ENCODE measurements at regions not wholly inside any gene's neighbourhood (a gene's known extent, or its start where the extent isn't known, plus 50 kb on each side); places are given as distances from the start of the nearest gene placed in this dataset.

DNA sequence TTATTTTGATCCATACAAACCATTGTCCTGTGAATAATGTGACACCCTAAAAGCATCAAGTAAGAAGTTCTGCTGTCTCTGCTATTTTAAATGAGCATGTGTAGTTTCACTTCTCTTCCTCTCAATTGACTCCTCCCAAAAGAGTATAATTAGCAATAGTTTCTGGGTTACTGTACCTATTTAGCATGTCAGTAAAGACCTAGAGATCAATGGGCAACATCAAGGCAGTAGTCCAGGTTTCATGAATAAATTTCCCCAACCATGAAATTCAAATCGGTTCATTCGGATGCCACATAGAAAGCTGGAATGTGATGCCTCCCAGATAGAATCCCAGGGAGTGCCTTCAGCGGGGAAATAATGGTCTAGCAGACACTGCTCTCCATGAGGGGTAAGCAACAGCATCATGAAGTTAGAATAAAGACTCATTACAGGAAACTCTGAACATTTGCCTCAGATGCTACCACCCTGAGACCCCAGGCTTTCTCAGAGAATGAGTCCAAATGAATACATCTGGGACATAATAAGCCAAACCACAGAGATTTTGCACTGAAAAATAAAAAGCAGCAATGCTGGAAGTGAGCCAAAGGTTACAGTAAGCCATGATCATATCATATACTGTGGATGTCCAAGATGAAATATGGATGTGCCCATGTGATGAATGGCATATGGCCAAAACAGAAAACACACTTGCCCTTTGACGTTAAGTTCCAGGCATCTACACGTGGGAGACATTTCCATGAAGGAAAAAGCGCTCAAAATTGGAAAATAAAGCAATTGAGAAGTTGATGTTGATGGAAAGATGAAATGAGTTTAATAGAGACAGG, 1107.0 kb upstream of the SEMA6A start:
- H3K36me3 ChIP-seq (ENCODE audit: insufficient read depth, low read length) = no peaks in the 10 kb centered on the region
- no peaks in the 10 kb centered on the region for H3K9me3 ChIP-seq (replicated peaks; ENCODE audit: low read length)
- H3K27me3 ChIP-seq (ENCODE audit: control insufficient read depth, insufficient read depth, low read length) = no peaks in the 10 kb centered on the region
- H3K4me1 ChIP-seq (ENCODE audit: control insufficient read depth, insufficient read depth, low read length) = peaks cover 16% of the 10 kb centered on the region
- no peak overlapping the region for H3K4me2 ChIP-seq (ENCODE audit: low read length)
- no peak overlapping the region for H3K9ac ChIP-seq (ENCODE audit: low read depth, low read length)
- H3K4me3 ChIP-seq (ENCODE audit: low read length) = no peak overlapping the region

DNA sequence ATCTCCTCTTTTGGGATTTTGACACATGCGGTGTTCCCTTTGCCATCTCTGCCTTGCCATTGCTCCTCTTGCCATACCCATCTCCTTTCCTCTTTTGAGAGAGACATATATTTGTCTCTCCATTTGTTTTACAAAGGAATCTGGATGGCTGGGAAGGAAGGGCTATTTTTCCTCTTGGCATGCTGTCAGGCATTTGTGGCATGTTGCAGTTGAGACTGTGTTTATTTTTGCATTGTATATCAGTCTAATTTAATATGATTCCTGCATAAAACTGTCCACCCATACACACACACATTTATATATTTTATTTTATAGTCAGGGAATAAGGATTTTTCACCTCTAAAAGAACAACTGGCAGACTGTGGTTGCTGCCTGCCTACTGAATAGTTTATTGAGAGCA, 1105.8 kb upstream of the SEMA6A start:
- Histone ChIP-seq H3K9ac (ENCODE audit: low read depth, low read length) (no peak overlapping the region), H3K4me3 (ENCODE audit: low read length) (no peak overlapping the region)

DNA sequence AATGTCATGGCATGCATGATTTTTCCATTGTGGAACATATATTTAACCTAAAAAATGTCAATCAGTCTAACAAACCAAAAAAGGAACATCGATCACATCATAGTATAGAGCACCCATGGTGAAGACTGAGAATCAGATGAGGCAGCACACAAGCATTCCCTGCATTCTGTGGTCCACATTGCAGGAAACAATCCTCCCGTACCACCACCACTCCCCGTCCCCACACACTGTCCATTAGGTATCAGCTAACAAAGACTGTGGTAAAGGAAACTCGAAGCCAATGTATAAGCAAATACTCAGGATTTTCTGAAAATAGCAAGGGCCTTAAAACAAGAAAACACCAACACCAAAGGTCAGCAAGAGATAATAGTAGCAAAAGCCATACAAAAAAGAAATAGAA, 1104.4 kb upstream of the SEMA6A start:
- no peaks in the 10 kb centered on the region for H3K9me3 ChIP-seq (replicated peaks; ENCODE audit: low read length)
- H3K36me3 ChIP-seq (ENCODE audit: insufficient read depth, low read length) = no peaks in the 10 kb centered on the region
- H3K4me3 ChIP-seq (ENCODE audit: low read length) = no peak overlapping the region
- no peak overlapping the region for H3K4me2 ChIP-seq (ENCODE audit: low read length)
- no peak overlapping the region for H3K9ac ChIP-seq (ENCODE audit: low read depth, low read length)
- H3K4me1 ChIP-seq (ENCODE audit: control insufficient read depth, insufficient read depth, low read length) = peaks cover 16% of the 10 kb centered on the region
- H3K27me3 ChIP-seq (ENCODE audit: control insufficient read depth, insufficient read depth, low read length) = no peaks in the 10 kb centered on the region

More for the DNA sequence above, 1105.8 kb upstream of the SEMA6A start:
- Histone ChIP-seq H3K4me1 (ENCODE audit: control insufficient read depth, insufficient read depth, low read length) (peaks cover 16% of the 10 kb centered on the region), H3K36me3 (ENCODE audit: insufficient read depth, low read length) (no peaks in the 10 kb centered on the region), H3K27me3 (ENCODE audit: control insufficient read depth, insufficient read depth, low read length) (no peaks in the 10 kb centered on the region), H3K9me3 (replicated peaks; ENCODE audit: low read length) (no peaks in the 10 kb centered on the region), H3K4me2 (ENCODE audit: low read length) (no peak overlapping the region)

DNA sequence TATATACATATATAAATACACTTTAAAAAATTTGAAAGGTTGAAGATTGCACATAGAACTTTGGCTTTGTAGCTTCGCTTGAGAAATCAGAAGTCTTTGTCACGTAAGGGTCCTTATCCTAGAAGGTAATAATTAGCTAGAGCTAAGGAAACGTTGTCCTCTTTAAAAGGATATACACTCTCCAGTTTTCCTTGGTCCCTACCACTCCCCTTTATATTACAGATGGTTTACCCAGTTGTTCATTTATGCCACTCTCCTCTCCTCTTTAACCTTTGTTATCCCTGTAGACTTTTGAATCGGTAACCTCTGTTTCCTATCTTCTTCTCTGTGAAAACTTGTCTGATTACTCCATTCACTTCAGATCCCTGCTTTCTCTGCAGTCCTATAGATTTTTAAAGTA, 1101.0 kb upstream of the SEMA6A start:
- Histone ChIP-seq H3K27me3 (ENCODE audit: control insufficient read depth, insufficient read depth, low read length) (no peaks in the 10 kb centered on the region), H3K4me1 (ENCODE audit: control insufficient read depth, insufficient read depth, low read length) (no peaks in the 10 kb centered on the region), H3K36me3 (ENCODE audit: insufficient read depth, low read length) (no peaks in the 10 kb centered on the region), H3K9me3 (replicated peaks; ENCODE audit: low read length) (no peaks in the 10 kb centered on the region), H3K9ac (ENCODE audit: low read depth, low read length) (no peak overlapping the region), H3K4me2 (ENCODE audit: low read length) (no peak overlapping the region), H3K4me3 (ENCODE audit: low read length) (no peak overlapping the region)

DNA sequence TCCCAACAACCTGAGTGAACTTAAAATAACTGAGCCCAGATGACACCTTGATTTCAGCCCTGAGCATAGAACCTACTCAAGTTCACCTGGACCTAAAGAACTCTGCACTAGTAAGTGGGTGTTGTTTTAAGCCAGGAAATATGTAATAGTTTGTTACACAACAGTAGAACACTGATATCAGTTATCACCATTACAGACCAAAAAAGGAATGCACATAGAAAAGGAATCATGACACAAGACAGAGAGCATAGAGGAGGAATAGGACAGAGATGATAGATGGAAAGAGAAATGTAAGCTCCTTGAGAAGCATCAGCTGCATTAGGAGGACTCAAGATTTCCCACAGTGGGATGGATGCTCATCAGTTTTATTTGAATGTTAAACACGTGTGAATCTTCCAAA, 1096.9 kb upstream of the SEMA6A start:
- Histone ChIP-seq H3K27me3 (ENCODE audit: control insufficient read depth, insufficient read depth, low read length) (no peaks in the 10 kb centered on the region), H3K4me2 (ENCODE audit: low read length) (no peak overlapping the region), H3K36me3 (ENCODE audit: insufficient read depth, low read length) (no peaks in the 10 kb centered on the region), H3K4me1 (ENCODE audit: control insufficient read depth, insufficient read depth, low read length) (no peaks in the 10 kb centered on the region), H3K9me3 (replicated peaks; ENCODE audit: low read length) (no peaks in the 10 kb centered on the region), H3K4me3 (ENCODE audit: low read length) (no peak overlapping the region), H3K9ac (ENCODE audit: low read depth, low read length) (no peak overlapping the region)

DNA sequence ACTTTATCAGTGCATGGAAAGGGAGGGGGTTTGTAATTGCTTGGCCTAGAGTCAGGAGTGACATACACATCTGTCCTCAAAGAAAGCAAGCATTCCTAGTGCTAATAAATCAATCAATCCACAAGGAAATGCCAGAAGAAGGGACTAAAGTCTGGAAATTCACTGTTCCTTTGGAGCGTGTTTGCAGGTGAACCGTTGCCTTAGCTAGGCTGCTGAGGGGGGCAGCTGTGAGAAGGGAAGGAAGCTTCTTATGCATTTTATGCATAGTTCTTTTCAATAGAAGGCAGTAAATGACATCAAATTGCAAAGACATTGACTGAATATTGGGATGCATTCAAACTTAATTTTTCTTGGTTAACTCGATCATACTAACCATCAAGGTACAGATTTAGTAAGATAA, 1092.5 kb upstream of the SEMA6A start:
- Histone ChIP-seq H3K9me3 (replicated peaks; ENCODE audit: low read length) (no peaks in the 10 kb centered on the region), H3K4me3 (ENCODE audit: low read length) (no peak overlapping the region), H3K27me3 (ENCODE audit: control insufficient read depth, insufficient read depth, low read length) (no peaks in the 10 kb centered on the region), H3K4me1 (ENCODE audit: control insufficient read depth, insufficient read depth, low read length) (no peaks in the 10 kb centered on the region), H3K36me3 (ENCODE audit: insufficient read depth, low read length) (no peaks in the 10 kb centered on the region), H3K9ac (ENCODE audit: low read depth, low read length) (no peak overlapping the region), H3K4me2 (ENCODE audit: low read length) (no peak overlapping the region)

DNA sequence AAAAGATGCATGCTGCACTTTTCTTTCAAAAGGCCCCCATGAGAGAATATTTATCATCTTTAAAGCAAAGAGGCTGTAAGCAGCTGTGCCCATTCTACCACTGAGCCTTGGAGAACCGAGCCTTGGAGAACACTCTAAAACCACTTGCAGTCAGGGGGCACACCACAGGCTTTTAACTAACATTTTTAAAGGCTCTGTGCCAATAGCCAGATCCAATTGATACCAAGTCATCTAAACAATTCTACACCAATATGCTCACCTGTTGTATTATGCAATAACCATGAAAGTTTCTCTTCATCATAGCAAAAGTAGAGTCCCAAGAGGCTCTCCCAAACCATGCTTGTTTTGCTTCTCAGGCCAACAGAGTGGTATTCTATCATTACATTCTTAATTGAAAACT, 1090.5 kb upstream of the SEMA6A start:
- no peak overlapping the region for H3K9ac ChIP-seq (ENCODE audit: low read depth, low read length)
- no peak overlapping the region for H3K4me3 ChIP-seq (ENCODE audit: low read length)
- H3K36me3 ChIP-seq (ENCODE audit: insufficient read depth, low read length) = no peaks in the 10 kb centered on the region
- H3K4me2 ChIP-seq (ENCODE audit: low read length) = no peak overlapping the region
- H3K4me1 ChIP-seq (ENCODE audit: control insufficient read depth, insufficient read depth, low read length) = no peaks in the 10 kb centered on the region
- H3K9me3 ChIP-seq (replicated peaks; ENCODE audit: low read length) = no peaks in the 10 kb centered on the region
- H3K27me3 ChIP-seq (ENCODE audit: control insufficient read depth, insufficient read depth, low read length) = no peaks in the 10 kb centered on the region

DNA sequence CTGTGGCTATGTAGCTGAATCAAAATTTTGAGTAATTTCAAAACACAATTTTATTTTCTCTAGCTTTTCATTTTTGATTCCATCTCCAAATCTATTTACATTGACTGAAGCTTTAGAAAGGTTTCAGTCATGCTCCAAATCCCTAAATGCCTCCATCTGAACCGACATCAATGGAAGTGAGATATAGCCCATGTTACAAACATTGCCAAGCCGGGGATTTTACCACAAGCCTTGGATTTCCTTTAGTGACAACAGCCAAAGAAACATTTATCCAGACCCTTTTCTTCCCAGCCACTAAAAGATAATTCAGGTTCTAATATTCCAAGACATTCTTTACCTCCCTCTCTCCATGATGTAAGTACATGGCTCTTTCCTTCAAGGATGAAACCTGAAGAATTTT, 1087.7 kb upstream of the SEMA6A start:
- Histone ChIP-seq H3K4me2 (ENCODE audit: low read length) (no peak overlapping the region), H3K36me3 (ENCODE audit: insufficient read depth, low read length) (no peaks in the 10 kb centered on the region), H3K4me1 (ENCODE audit: control insufficient read depth, insufficient read depth, low read length) (no peaks in the 10 kb centered on the region), H3K4me3 (ENCODE audit: low read length) (no peak overlapping the region), H3K9ac (ENCODE audit: low read depth, low read length) (no peak overlapping the region), H3K27me3 (ENCODE audit: control insufficient read depth, insufficient read depth, low read length) (no peaks in the 10 kb centered on the region), H3K9me3 (replicated peaks; ENCODE audit: low read length) (no peaks in the 10 kb centered on the region)

DNA sequence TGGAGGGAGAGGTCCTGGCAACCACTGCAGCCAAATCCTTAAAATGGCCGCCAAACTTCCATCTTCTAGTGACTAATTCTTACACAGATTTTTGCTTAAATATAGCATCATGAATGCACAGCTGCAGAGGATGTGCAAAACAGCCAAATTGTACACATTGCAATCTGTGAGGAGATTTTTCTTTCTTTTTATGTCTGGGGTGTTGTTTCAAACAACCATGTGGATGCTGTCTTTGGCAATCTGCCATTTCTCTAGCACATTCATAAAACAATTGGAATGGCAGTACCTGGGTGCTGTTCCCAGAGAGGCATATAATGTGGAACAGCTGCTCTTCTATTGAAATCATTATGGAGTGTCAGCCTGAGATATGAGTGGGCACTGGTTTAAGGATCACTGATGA, 1082.9 kb upstream of the SEMA6A start:
- Histone ChIP-seq H3K9ac (ENCODE audit: low read depth, low read length) (no peak overlapping the region), H3K4me3 (ENCODE audit: low read length) (no peak overlapping the region), H3K36me3 (ENCODE audit: insufficient read depth, low read length) (no peaks in the 10 kb centered on the region), H3K4me2 (ENCODE audit: low read length) (no peak overlapping the region), H3K27me3 (ENCODE audit: control insufficient read depth, insufficient read depth, low read length) (no peaks in the 10 kb centered on the region), H3K4me1 (ENCODE audit: control insufficient read depth, insufficient read depth, low read length) (peaks cover 5% of the 10 kb centered on the region), H3K9me3 (replicated peaks; ENCODE audit: low read length) (no peaks in the 10 kb centered on the region)

DNA sequence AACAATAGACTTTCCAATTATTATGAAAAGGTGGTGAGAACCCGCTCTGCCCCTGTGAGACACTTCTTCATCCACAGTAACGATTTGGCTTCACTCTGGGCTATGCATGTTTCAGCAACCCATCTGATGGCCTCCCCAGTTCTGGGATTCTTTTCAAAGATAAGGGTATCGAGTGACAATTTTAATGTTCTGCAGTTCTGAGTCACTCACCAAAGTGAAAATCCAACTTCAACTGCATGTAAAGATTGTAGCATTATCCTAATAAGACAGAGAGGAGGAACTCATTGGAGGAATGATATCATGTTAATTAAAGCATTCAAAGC, 1078.3 kb upstream of the SEMA6A start:
- Histone ChIP-seq H3K9me3 (replicated peaks; ENCODE audit: low read length) (no peaks in the 10 kb centered on the region), H3K9ac (ENCODE audit: low read depth, low read length) (no peak overlapping the region), H3K36me3 (ENCODE audit: insufficient read depth, low read length) (no peaks in the 10 kb centered on the region), H3K4me1 (ENCODE audit: control insufficient read depth, insufficient read depth, low read length) (peaks cover 11% of the 10 kb centered on the region), H3K4me3 (ENCODE audit: low read length) (no peak overlapping the region), H3K4me2 (ENCODE audit: low read length) (no peak overlapping the region), H3K27me3 (ENCODE audit: control insufficient read depth, insufficient read depth, low read length) (no peaks in the 10 kb centered on the region)

DNA sequence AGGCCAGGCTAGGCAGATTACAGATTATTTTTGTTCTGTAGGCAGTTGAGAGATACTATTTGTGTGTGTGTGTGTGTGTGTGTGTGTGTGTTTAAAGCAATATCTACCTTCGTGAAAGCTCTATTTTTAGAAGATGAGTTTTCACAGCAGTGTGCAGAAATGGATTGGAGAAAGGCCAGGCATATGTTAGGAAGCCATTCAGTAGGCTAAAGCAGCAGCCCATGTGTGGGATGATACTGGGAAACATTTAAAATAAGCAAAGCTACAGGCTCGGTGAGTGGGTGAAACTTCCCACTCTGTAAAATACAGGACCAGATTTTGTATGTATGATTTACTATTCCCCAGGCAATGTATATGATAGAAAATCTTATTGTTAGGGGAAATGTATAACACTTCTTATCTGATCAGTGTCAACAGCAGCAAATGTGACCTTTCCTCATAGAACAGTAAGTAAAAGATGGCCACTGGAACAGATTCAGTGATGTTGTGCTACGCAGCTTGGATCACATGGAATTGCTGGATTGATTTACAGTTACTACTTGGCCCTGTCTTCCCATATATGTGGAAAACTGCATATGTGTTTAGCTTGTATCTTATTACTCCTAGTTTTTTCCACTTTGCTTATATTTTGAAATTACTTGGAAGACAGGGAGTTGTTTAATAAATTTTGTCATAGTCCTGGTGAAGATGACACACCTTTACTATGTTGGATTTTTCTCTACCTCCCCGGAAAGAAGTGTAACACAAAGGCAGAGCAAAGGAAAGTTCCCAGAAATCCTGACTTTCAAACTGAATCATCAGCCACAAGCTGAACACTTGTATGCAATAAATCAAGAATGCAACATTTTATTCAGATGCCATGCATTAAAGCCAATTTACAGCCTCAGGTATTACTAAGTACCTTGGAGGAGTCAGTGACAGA, 1077.7 kb upstream of the SEMA6A start:
- no peaks in the 10 kb centered on the region for H3K27me3 ChIP-seq (ENCODE audit: control insufficient read depth, insufficient read depth, low read length)
- H3K4me1 ChIP-seq (ENCODE audit: control insufficient read depth, insufficient read depth, low read length) = peaks cover 11% of the 10 kb centered on the region
- H3K36me3 ChIP-seq (ENCODE audit: insufficient read depth, low read length) = no peaks in the 10 kb centered on the region
- no peak overlapping the region for H3K9ac ChIP-seq (ENCODE audit: low read depth, low read length)
- no peak overlapping the region for H3K4me3 ChIP-seq (ENCODE audit: low read length)
- no peaks in the 10 kb centered on the region for H3K9me3 ChIP-seq (replicated peaks; ENCODE audit: low read length)
- no peak overlapping the region for H3K4me2 ChIP-seq (ENCODE audit: low read length)

All from skeletal muscle satellite cell (primary cell).